ENCODE measurements at regions not wholly inside any gene's neighbourhood (a gene's known extent, or its start where the extent isn't known, plus 50 kb on each side); places are given as distances from the start of the nearest gene placed in this dataset.

DNA sequence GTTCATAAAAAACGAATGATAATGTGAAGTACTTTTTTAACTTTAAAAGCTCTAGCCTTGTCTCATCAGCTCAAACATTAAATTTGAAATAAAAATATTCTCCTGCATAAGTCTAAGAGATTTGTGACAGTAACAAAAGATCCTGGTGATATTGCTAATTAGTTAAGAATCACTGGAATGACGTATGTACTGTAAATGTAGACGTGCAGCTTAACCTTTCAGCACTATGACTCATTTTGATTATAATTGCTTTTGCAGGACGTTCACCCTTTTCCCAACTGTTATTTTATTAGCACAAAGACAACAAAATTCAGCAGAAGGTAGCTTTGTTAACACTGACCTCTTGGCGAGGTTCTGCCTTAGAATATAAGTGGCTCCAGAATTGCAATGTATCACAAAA lies 68.6 kb downstream of the TENT5A start:
- no peak for TF ChIP-seq POLR2AphosphoS5 (IDR thresholded peaks at IDR 0.05)
- no peak for TF ChIP-seq EZH2 (IDR thresholded peaks at IDR 0.05; ENCODE audit: borderline replicate concordance, insufficient read depth, low read length, poor library complexity, severe bottlenecking)
- TF ChIP-seq CTCF (IDR thresholded peaks at IDR 0.05; ENCODE audit: poor library complexity, severe bottlenecking): no peak
